ENCODE measurements at regions not wholly inside any gene's neighbourhood (a gene's known extent, or its start where the extent isn't known, plus 50 kb on each side); places are given as distances from the start of the nearest gene placed in this dataset.

DNA sequence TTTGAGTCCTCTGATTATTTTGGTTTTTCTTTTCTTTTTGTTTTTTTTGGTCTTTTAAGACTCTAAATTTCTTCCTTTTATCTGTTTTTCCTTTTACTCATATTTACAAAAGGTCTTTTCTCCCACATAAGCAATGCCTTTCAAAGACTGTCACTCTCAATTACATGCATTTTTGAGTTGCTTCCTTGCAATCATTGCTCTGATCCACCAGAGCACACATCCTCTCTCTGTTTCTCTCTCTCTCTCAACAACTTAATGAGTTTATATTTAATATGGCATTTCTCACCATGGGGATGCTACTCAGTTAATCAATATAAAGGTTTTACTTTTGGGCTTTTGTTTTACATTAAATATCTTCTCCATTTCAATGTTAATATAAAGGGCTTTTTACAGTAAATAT lies 62.7 kb upstream of the OR10AD1 start:
- H3K4me1 Mint-ChIP-seq: no peaks in the 10 kb centered on the region
- H4K5ac ChIP-seq (ENCODE audit: insufficient read length, low read depth, low read length): no peak overlapping the region
- no peak overlapping the region for H2BK15ac ChIP-seq (ENCODE audit: low read depth, low read length)
- no peak overlapping the region for H3K4me3 Mint-ChIP-seq
- no peaks in the 10 kb centered on the region for H3K36me3 Mint-ChIP-seq (ENCODE audit: insufficient read depth in 1 of 3, low read depth in 3 of 3)
- no peak overlapping the region for H3K14ac ChIP-seq (ENCODE audit: insufficient read depth, low read length)
- no peak overlapping the region for H2BK20ac ChIP-seq (ENCODE audit: low read depth, low read length, poor library complexity, severe bottlenecking)
- no peak overlapping the region for H2BK5ac ChIP-seq (ENCODE audit: insufficient read length, low read length)
- no peak overlapping the region for H3K27ac Mint-ChIP-seq
- H3K4me1 ChIP-seq (ENCODE audit: insufficient read depth, low read length): no peaks in the 10 kb centered on the region
- no peak overlapping the region for H3K4ac ChIP-seq (ENCODE audit: low read depth, low read length)
- H3T11ph ChIP-seq (ENCODE audit: low read length): no peak overlapping the region
- H4K8ac ChIP-seq (replicated peaks; ENCODE audit: insufficient read length, low read depth, low read length): no peak overlapping the region
- H2BK120ac ChIP-seq (ENCODE audit: low read depth, low read length, poor library complexity, severe bottlenecking): no peak overlapping the region
- no peak overlapping the region for H4K91ac ChIP-seq (ENCODE audit: insufficient read length, low read depth, low read length)
- peaks cover 0 to 61% of the 10 kb centered on the region in 2 experiments; a peak in 2 of 5 replicates for H3K9me3 Mint-ChIP-seq
- H3K27ac ChIP-seq (ENCODE audit: insufficient read length, low read depth, low read length): no peak overlapping the region
- H2AK5ac ChIP-seq (ENCODE audit: insufficient read length, low read length): no peak overlapping the region
- H3K9me3 ChIP-seq (ENCODE audit: control insufficient read depth, low read depth, low read length): no peaks in the 10 kb centered on the region
- H2BK12ac ChIP-seq (ENCODE audit: insufficient read length, low read depth, low read length): no peak overlapping the region
- no peak overlapping the region for H3K4me2 ChIP-seq (ENCODE audit: insufficient read depth, insufficient read length, low read length)
- H3K18ac ChIP-seq (ENCODE audit: insufficient read length, low read depth, low read length): no peak overlapping the region
- H4K20me1 ChIP-seq (ENCODE audit: control insufficient read depth, insufficient read depth, insufficient read length): no peaks in the 10 kb centered on the region
- peaks cover 66% of the 10 kb centered on the region for H3K27me3 Mint-ChIP-seq (ENCODE audit: low read depth)
- H3K23me2 ChIP-seq (ENCODE audit: insufficient read length, low read depth, low read length, poor library complexity, severe bottlenecking): no peaks in the 10 kb centered on the region
- H3K9ac ChIP-seq (ENCODE audit: extremely low read depth, insufficient read length, low read length): no peak overlapping the region
- no peak overlapping the region for H3K56ac ChIP-seq (ENCODE audit: insufficient read length, low read depth, low read length)
- H3K79me1 ChIP-seq (ENCODE audit: insufficient read depth, low read depth, low read length, poor library complexity, severe bottlenecking): no peaks in the 10 kb centered on the region
- no peak overlapping the region for H3K23ac ChIP-seq (ENCODE audit: insufficient read length, low read depth, low read length)
- TF ChIP-seq, protein P1, sequence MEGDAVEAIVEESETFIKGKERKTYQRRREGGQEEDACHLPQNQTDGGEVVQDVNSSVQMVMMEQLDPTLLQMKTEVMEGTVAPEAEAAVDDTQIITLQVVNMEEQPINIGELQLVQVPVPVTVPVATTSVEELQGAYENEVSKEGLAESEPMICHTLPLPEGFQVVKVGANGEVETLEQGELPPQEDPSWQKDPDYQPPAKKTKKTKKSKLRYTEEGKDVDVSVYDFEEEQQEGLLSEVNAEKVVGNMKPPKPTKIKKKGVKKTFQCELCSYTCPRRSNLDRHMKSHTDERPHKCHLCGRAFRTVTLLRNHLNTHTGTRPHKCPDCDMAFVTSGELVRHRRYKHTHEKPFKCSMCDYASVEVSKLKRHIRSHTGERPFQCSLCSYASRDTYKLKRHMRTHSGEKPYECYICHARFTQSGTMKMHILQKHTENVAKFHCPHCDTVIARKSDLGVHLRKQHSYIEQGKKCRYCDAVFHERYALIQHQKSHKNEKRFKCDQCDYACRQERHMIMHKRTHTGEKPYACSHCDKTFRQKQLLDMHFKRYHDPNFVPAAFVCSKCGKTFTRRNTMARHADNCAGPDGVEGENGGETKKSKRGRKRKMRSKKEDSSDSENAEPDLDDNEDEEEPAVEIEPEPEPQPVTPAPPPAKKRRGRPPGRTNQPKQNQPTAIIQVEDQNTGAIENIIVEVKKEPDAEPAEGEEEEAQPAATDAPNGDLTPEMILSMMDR (conservative IDR thresholded peaks at IDR 0.05): no peak
- no peaks in the 10 kb centered on the region; the same call in 1 of the 2 replicates for H3K27me3 ChIP-seq (ENCODE audit: insufficient read depth, low read length)
- no peak overlapping the region for H2AFZ ChIP-seq (ENCODE audit: low read length)
- H3K79me2 ChIP-seq (ENCODE audit: insufficient read depth, low read length): no peaks in the 10 kb centered on the region
- DNase-seq: no peak

Measured in H9 (cell line).